ENCODE measurements at regions not wholly inside any gene's neighbourhood (a gene's known extent, or its start where the extent isn't known, plus 50 kb on each side); places are given as distances from the start of the nearest gene placed in this dataset.

- H2BK5ac ChIP-seq (ENCODE audit: low read depth, low read length) = no peak overlapping the region
- no peak overlapping the region for H3K4me3 ChIP-seq (ENCODE audit: extremely low read depth in 1 of 4, insufficient read depth in 2 of 4, low read depth in 3 of 4, low read length in 4 of 4)
- no peak overlapping the region for H2AK5ac ChIP-seq (ENCODE audit: low read depth, low read length)
- H4K20me1 ChIP-seq (replicated peaks in 1 of 2; ENCODE audit: control insufficient read depth in 1 of 2, insufficient read depth in 2 of 2, low read length in 2 of 2) = no peaks in the 10 kb centered on the region
- POLR2A ChIA-PET (ENCODE audit: partially characterized antibody) = no interaction called here
- no peak overlapping the region for H2BK15ac ChIP-seq (ENCODE audit: low read length)
- no peaks in the 10 kb centered on the region for H3K4me1 ChIP-seq (replicated peaks in 1 of 4; ENCODE audit: control insufficient read depth in 3 of 4, insufficient read depth in 4 of 4, low read length in 3 of 4)
- H3K9me3 ChIP-seq (ENCODE audit: insufficient read depth in 2 of 2, low read depth in 1 of 2, low read length in 1 of 2) = peaks cover 0 to 5% of the 10 kb centered on the region in 2 experiments; a peak in 1 of 4 replicates
- no peak overlapping the region for H3K4me2 ChIP-seq (ENCODE audit: insufficient read depth in 1 of 2, low read depth in 2 of 2, low read length in 2 of 2)
- H3K79me1 ChIP-seq (ENCODE audit: low read depth, low read length) = no peaks in the 10 kb centered on the region
- H4K8ac ChIP-seq (ENCODE audit: extremely low read depth, insufficient read depth, low read length) = no peak overlapping the region
- no peaks in the 10 kb centered on the region for H3K27me3 ChIP-seq (replicated peaks in 1 of 4; ENCODE audit: control insufficient read depth in 3 of 4, extremely low read depth in 1 of 4, insufficient read depth in 3 of 4, low read length in 3 of 4)
- H3K79me2 ChIP-seq (ENCODE audit: control insufficient read depth in 1 of 2, insufficient read depth in 2 of 2, low read length in 2 of 2) = no peaks in the 10 kb centered on the region
- no peak overlapping the region for H2BK12ac ChIP-seq (ENCODE audit: low read depth, low read length)
- FAIRE-seq (no peak), DNase-seq (ENCODE audit: low read depth in 1 of 2, low spot score in 2 of 2) (no peak)
- TF ChIP-seq SUZ12 (IDR thresholded peaks at IDR 0.05; ENCODE audit: low read length) (no peak), MAX (IDR thresholded peaks at IDR 0.05) (no peak), POLR2AphosphoS5 (IDR thresholded peaks at IDR 0.05; ENCODE audit: low read depth, low read length) (no peak), CHD2 (IDR thresholded peaks at IDR 0.05; ENCODE audit: low read length) (no peak), KDM5A (IDR thresholded peaks at IDR 0.05; ENCODE audit: low read length) (no peak), FOSL1 (IDR thresholded peaks at IDR 0.05; ENCODE audit: insufficient read depth, low read depth, low read length) (no peak), PHF8 (conservative IDR thresholded peaks at IDR 0.05; ENCODE audit: low read depth, low read length) (no peak), NRF1 (IDR thresholded peaks at IDR 0.05; ENCODE audit: low read depth, low read length) (no peak), CREB1 (IDR thresholded peaks at IDR 0.05) (no peak), YY1 (IDR thresholded peaks at IDR 0.05; ENCODE audit: low read depth, low read length) (no peak)
- no peak overlapping the region for H3K23ac ChIP-seq (ENCODE audit: insufficient read length)
- CTCF ChIA-PET (ENCODE audit: partially characterized antibody) = no interaction called here
- no peak overlapping the region for H2BK20ac ChIP-seq (ENCODE audit: low read length)
- H3K14ac ChIP-seq (ENCODE audit: insufficient read length) = no peak overlapping the region
- H3K4ac ChIP-seq (replicated peaks; ENCODE audit: insufficient read length, low read depth, low read length) = no peak overlapping the region
- no peak overlapping the region for H3K56ac ChIP-seq (replicated peaks; ENCODE audit: insufficient read length, low read depth, low read length)
- H3K23me2 ChIP-seq (ENCODE audit: low read depth, low read length) = no peaks in the 10 kb centered on the region
- H4K5ac ChIP-seq (ENCODE audit: insufficient read length, low read depth, low read length) = no peak overlapping the region
- no peak overlapping the region for H3K9ac ChIP-seq (replicated peaks in 1 of 4; ENCODE audit: extremely low read depth in 1 of 4, low read depth in 3 of 4, low read length in 3 of 4)
- no peak overlapping the region for H2AFZ ChIP-seq (ENCODE audit: low read length)
- H3K18ac ChIP-seq (ENCODE audit: extremely low read depth, low read length) = no peak overlapping the region
- no peaks in the 10 kb centered on the region for H3K36me3 ChIP-seq (ENCODE audit: control insufficient read depth in 2 of 4, insufficient read depth in 4 of 4, low read length in 3 of 4)
- H2BK120ac ChIP-seq (replicated peaks; ENCODE audit: low read depth, low read length) = no peak overlapping the region
- WGBS, 2 experiments (ENCODE audit: extremely low coverage in 1 of 2, insufficient coverage in 1 of 2, insufficient read length in 1 of 2, insufficient replicate concordance in 2 of 2, low coverage in 1 of 2, low lambda C conversion rate in 2 of 2, missing lambda C conversion rate in 1 of 2) = 92% methylated on average over 5 of the region's 5 CpGs; no CpG with 5 or more reads in 1 of the 2 experiments
- no peak overlapping the region for H4K91ac ChIP-seq (replicated peaks; ENCODE audit: insufficient read length, low read length)
- no peak overlapping the region for H3K27ac ChIP-seq (ENCODE audit: low read depth, low read length)
Measured at GRCh38 chr2:13542642-13543041, 825.9 kb downstream of the TRIB2 start.

All from H1 (cell line).